Activated naive CD8-positive, alpha-beta T cell (primary cell): ENCODE measurements at regions not wholly inside any gene's neighbourhood (a gene's known extent, or its start where the extent isn't known, plus 50 kb on each side); places are given as distances from the start of the nearest gene placed in this dataset.

Experiments
- H3K27ac Mint-ChIP-seq: one replicate; pipeline ENCODE4 v1.8.0; 2021; ENCODE audit warnings: mixed read lengths
- H3K27me3 Mint-ChIP-seq: one replicate; pipeline ENCODE4 v1.8.0; 2021; ENCODE audit warnings: mixed read lengths
- H3K36me3 Mint-ChIP-seq: one replicate; pipeline ENCODE4 v1.8.0; 2021; ENCODE audit warnings: mixed read lengths
- H3K4me1 Mint-ChIP-seq: one replicate; pipeline ENCODE4 v1.8.0; 2021; ENCODE audit warnings: low read depth, mixed read lengths
- H3K4me3 Mint-ChIP-seq: one replicate; pipeline ENCODE4 v1.8.0; 2021; ENCODE audit warnings: mild to moderate bottlenecking, mixed read lengths
- H3K9me3 Mint-ChIP-seq: one replicate; pipeline ENCODE4 v1.8.0; 2021; ENCODE audit warnings: low read depth, mixed read lengths

GRCh38 chr2:58641001-58641400, 399.9 kb upstream of the FANCL start:
- H3K27me3 Mint-ChIP-seq, result no peaks in the 10 kb centered on the region

GRCh38 chr2:58640042-58640441, 398.9 kb upstream of the FANCL start:
- H3K27ac Mint-ChIP-seq, result no peak overlapping the region
- H3K36me3 Mint-ChIP-seq, result no peaks in the 10 kb centered on the region
- no peaks in the 10 kb centered on the region for H3K27me3 Mint-ChIP-seq
- no peaks in the 10 kb centered on the region for H3K4me1 Mint-ChIP-seq
- no peak overlapping the region for H3K4me3 Mint-ChIP-seq
- H3K9me3 Mint-ChIP-seq, result no peaks in the 10 kb centered on the region

More at GRCh38 chr2:58641001-58641400, 399.9 kb upstream of the FANCL start:
- Mint-ChIP-seq H3K27ac (no peak overlapping the region), H3K4me1 (no peaks in the 10 kb centered on the region), H3K9me3 (no peaks in the 10 kb centered on the region), H3K36me3 (no peaks in the 10 kb centered on the region), H3K4me3 (no peak overlapping the region)

- H3K9me3 Mint-ChIP-seq, result no peaks in the 10 kb centered on the region
- H3K36me3 Mint-ChIP-seq, result no peaks in the 10 kb centered on the region
- H3K27ac Mint-ChIP-seq, result no peak overlapping the region
- no peak overlapping the region for H3K4me3 Mint-ChIP-seq
- H3K27me3 Mint-ChIP-seq, result no peaks in the 10 kb centered on the region
- no peaks in the 10 kb centered on the region for H3K4me1 Mint-ChIP-seq
Observed at GRCh38 chr2:58638256-58638805, 397.2 kb upstream of the FANCL start.

- H3K4me3 Mint-ChIP-seq, result no peak overlapping the region
- H3K4me1 Mint-ChIP-seq, result no peaks in the 10 kb centered on the region
- no peaks in the 10 kb centered on the region for H3K9me3 Mint-ChIP-seq
- no peaks in the 10 kb centered on the region for H3K27me3 Mint-ChIP-seq
- H3K36me3 Mint-ChIP-seq, result no peaks in the 10 kb centered on the region
- no peak overlapping the region for H3K27ac Mint-ChIP-seq
Observed at GRCh38 chr2:58636872-58637271, 395.7 kb upstream of the FANCL start.

- H3K36me3 Mint-ChIP-seq, result no peaks in the 10 kb centered on the region
- no peaks in the 10 kb centered on the region for H3K9me3 Mint-ChIP-seq
- H3K27ac Mint-ChIP-seq, result no peak overlapping the region
- no peak overlapping the region for H3K4me3 Mint-ChIP-seq
- H3K4me1 Mint-ChIP-seq, result no peaks in the 10 kb centered on the region
- peaks cover 2% of the 10 kb centered on the region for H3K27me3 Mint-ChIP-seq
Observed at GRCh38 chr2:58635801-58636375, 394.8 kb upstream of the FANCL start.

GRCh38 chr2:58634653-58635370, 393.7 kb upstream of the FANCL start:
- H3K27ac Mint-ChIP-seq, result no peak overlapping the region
- no peak overlapping the region for H3K4me3 Mint-ChIP-seq
- no peaks in the 10 kb centered on the region for H3K4me1 Mint-ChIP-seq
- H3K27me3 Mint-ChIP-seq, result peaks cover 2% of the 10 kb centered on the region
- no peaks in the 10 kb centered on the region for H3K9me3 Mint-ChIP-seq
- no peaks in the 10 kb centered on the region for H3K36me3 Mint-ChIP-seq

GRCh38 chr2:58633613-58634365, 392.7 kb upstream of the FANCL start:
- Mint-ChIP-seq H3K36me3 (no peaks in the 10 kb centered on the region), H3K27ac (no peak overlapping the region), H3K27me3 (peaks cover 2% of the 10 kb centered on the region), H3K9me3 (no peaks in the 10 kb centered on the region), H3K4me3 (no peak overlapping the region), H3K4me1 (no peaks in the 10 kb centered on the region)

GRCh38 chr2:58631986-58632385, 390.9 kb upstream of the FANCL start:
- H3K9me3 Mint-ChIP-seq, result no peaks in the 10 kb centered on the region
- no peak overlapping the region for H3K27ac Mint-ChIP-seq
- H3K4me1 Mint-ChIP-seq, result no peaks in the 10 kb centered on the region
- H3K27me3 Mint-ChIP-seq, result peaks cover 2% of the 10 kb centered on the region
- H3K36me3 Mint-ChIP-seq, result no peaks in the 10 kb centered on the region
- H3K4me3 Mint-ChIP-seq, result no peak overlapping the region

GRCh38 chr2:58629545-58630119, 388.5 kb upstream of the FANCL start:
- Mint-ChIP-seq H3K36me3 (no peaks in the 10 kb centered on the region), H3K27ac (no peak overlapping the region), H3K9me3 (no peaks in the 10 kb centered on the region), H3K27me3 (peaks cover 2% of the 10 kb centered on the region), H3K4me1 (no peaks in the 10 kb centered on the region), H3K4me3 (no peak overlapping the region)

- H3K27ac Mint-ChIP-seq, result no peak overlapping the region
Observed at GRCh38 chr2:58620896-58621295, 379.8 kb upstream of the FANCL start.

GRCh38 chr2:58620093-58620492, 379.0 kb upstream of the FANCL start:
- no peaks in the 10 kb centered on the region for H3K27me3 Mint-ChIP-seq
- no peaks in the 10 kb centered on the region for H3K36me3 Mint-ChIP-seq
- H3K27ac Mint-ChIP-seq, result no peak overlapping the region
- H3K9me3 Mint-ChIP-seq, result no peaks in the 10 kb centered on the region
- no peak overlapping the region for H3K4me3 Mint-ChIP-seq
- H3K4me1 Mint-ChIP-seq, result no peaks in the 10 kb centered on the region

More at GRCh38 chr2:58620896-58621295, 379.8 kb upstream of the FANCL start:
- Mint-ChIP-seq H3K9me3 (no peaks in the 10 kb centered on the region), H3K4me1 (no peaks in the 10 kb centered on the region), H3K36me3 (no peaks in the 10 kb centered on the region), H3K4me3 (no peak overlapping the region), H3K27me3 (no peaks in the 10 kb centered on the region)

GRCh38 chr2:58616961-58617360, 375.8 kb upstream of the FANCL start:
- no peaks in the 10 kb centered on the region for H3K36me3 Mint-ChIP-seq
- no peaks in the 10 kb centered on the region for H3K9me3 Mint-ChIP-seq
- peaks cover 3% of the 10 kb centered on the region for H3K4me1 Mint-ChIP-seq
- no peak overlapping the region for H3K4me3 Mint-ChIP-seq
- no peak overlapping the region for H3K27ac Mint-ChIP-seq
- no peaks in the 10 kb centered on the region for H3K27me3 Mint-ChIP-seq

- H3K4me3 Mint-ChIP-seq, result no peak overlapping the region
- H3K27me3 Mint-ChIP-seq, result no peaks in the 10 kb centered on the region
- no peaks in the 10 kb centered on the region for H3K36me3 Mint-ChIP-seq
- H3K9me3 Mint-ChIP-seq, result no peaks in the 10 kb centered on the region
- H3K4me1 Mint-ChIP-seq, result peaks cover 3% of the 10 kb centered on the region
- H3K27ac Mint-ChIP-seq, result no peak overlapping the region
Observed at GRCh38 chr2:58614219-58614618, 373.1 kb upstream of the FANCL start.

- Mint-ChIP-seq H3K27me3 (no peaks in the 10 kb centered on the region), H3K4me3 (no peak overlapping the region), H3K36me3 (no peaks in the 10 kb centered on the region), H3K4me1 (peaks cover 3% of the 10 kb centered on the region), H3K27ac (no peak overlapping the region), H3K9me3 (no peaks in the 10 kb centered on the region)
Observed at GRCh38 chr2:58612973-58613372, 371.8 kb upstream of the FANCL start.

GRCh38 chr2:58609326-58609725, 368.2 kb upstream of the FANCL start:
- Mint-ChIP-seq H3K27ac (no peak overlapping the region), H3K9me3 (no peaks in the 10 kb centered on the region), H3K4me1 (peaks cover 2% of the 10 kb centered on the region), H3K4me3 (no peak overlapping the region), H3K27me3 (peaks cover 4% of the 10 kb centered on the region), H3K36me3 (no peaks in the 10 kb centered on the region)
